K562 (cell line): ENCODE measurements at regions not wholly inside any gene's neighbourhood (a gene's known extent, or its start where the extent isn't known, plus 50 kb on each side); places are given as distances from the start of the nearest gene placed in this dataset.

Experiments used
- ARNT ChIP-seq, 2 experiments: fragments of 450-650 bp; IDR thresholded peaks; 2 replicates each; pipeline ENCODE4 v1.6.1; 2016; ENCODE audit warnings: mild to moderate bottlenecking in 1 of 2
- ATF1 ChIP-seq, 2 experiments: fragments of 450-650 bp in 1 of 2; IDR thresholded peaks; 2 replicates each; pipeline ENCODE4 v1.6.1; 2016; ENCODE audit warnings: missing compliant biosample characterization in 1 of 2, missing genetic modification characterization in 1 of 2
- CBX1 ChIP-seq: sonication (generic); IDR thresholded peaks from 2 replicates; pipeline ENCODE4 v1.6.1; 2016; ENCODE audit warnings: antibody characterized with exemption, low read depth, mild to moderate bottlenecking
- HDAC2 ChIP-seq: fragments of 450-650 bp; IDR thresholded peaks from 2 replicates; pipeline ENCODE4 v1.6.1; 2016; ENCODE audit warnings: mild to moderate bottlenecking
- KAT2B ChIP-seq: IDR thresholded peaks from one replicate; pipeline ENCODE4 v1.6.1; 2012; ENCODE audit warnings: low read depth, mild to moderate bottlenecking, control low read depth, inconsistent platforms, low read length, moderate library complexity
- MCM7 ChIP-seq, 2 experiments: fragments of 450-650 bp; IDR thresholded peaks; 2 replicates each; pipeline ENCODE4 v1.6.1; 2016 to 2018
- NR2C2 ChIP-seq, 2 experiments: fragments of 200-800 bp in 1 of 2; sonication (Bioruptor generic) in 1 of 2; sonication (generic) in 1 of 2; formaldehyde crosslinking in 1 of 2; IDR thresholded peaks; 2 replicates each; pipeline versions ENCODE4 v1.6.1 to v1.8.0; 2016 to 2022; ENCODE audit warnings: mild to moderate bottlenecking in 1 of 2, missing compliant biosample characterization in 1 of 2, missing genetic modification characterization in 1 of 2, missing genetic modification reagents in 1 of 2
- POLR2G ChIP-seq: fragments of 200-400 bp; formaldehyde crosslinking; IDR thresholded peaks from 2 replicates; pipeline ENCODE4 v1.6.1; 2017; ENCODE audit warnings: low read depth, mild to moderate bottlenecking, antibody characterized with exemption, low read length, moderate library complexity
- POU5F1 ChIP-seq: fragments of 150-350 bp; IDR thresholded peaks from 2 replicates; pipeline ENCODE4 v1.6.1; 2014; ENCODE audit warnings: borderline replicate concordance, low read length, low read depth, mild to moderate bottlenecking; ENCODE audit not compliant: partially characterized antibody
- PTRF ChIP-seq: fragments of 450-650 bp; IDR thresholded peaks from 2 replicates; pipeline ENCODE4 v1.6.1; 2016; ENCODE audit warnings: mild to moderate bottlenecking, missing genetic modification characterization, missing compliant biosample characterization
- RUNX1 ChIP-seq: sonication (generic); IDR thresholded peaks from 2 replicates; pipeline ENCODE4 v1.6.1; 2016; ENCODE audit warnings: antibody characterized with exemption, low read depth
- SIN3B ChIP-seq: fragments of 450-650 bp; IDR thresholded peaks from 2 replicates; pipeline ENCODE4 v1.6.1; 2017; ENCODE audit warnings: low read depth, mild to moderate bottlenecking, moderate library complexity
- SMARCE1 ChIP-seq: fragments of 450-650 bp; IDR thresholded peaks from 2 replicates; pipeline ENCODE4 v1.7.1; 2016; ENCODE audit warnings: mild to moderate bottlenecking
- SRSF1 ChIP-seq: fragments of 200-400 bp; formaldehyde crosslinking; IDR thresholded peaks from 2 replicates; pipeline ENCODE4 v1.6.1; 2017; ENCODE audit warnings: mild to moderate bottlenecking, low read depth, low read length, moderate library complexity
- SRSF3 ChIP-seq: fragments of 200-400 bp; formaldehyde crosslinking; IDR thresholded peaks from 2 replicates; pipeline ENCODE4 v1.6.1; 2016; ENCODE audit warnings: mild to moderate bottlenecking, low read length, moderate library complexity; ENCODE audit not compliant: insufficient read depth
- TCF15 ChIP-seq: fragments of 250-450 bp; sonication (Bioruptor Pico); IDR thresholded peaks from 2 replicates; pipeline ENCODE4 v1.8.0; 2022; ENCODE audit warnings: moderate library complexity, mild to moderate bottlenecking, inconsistent platforms
- ZBTB1 ChIP-seq: sonication (generic); formaldehyde crosslinking; IDR thresholded peaks from 2 replicates; pipeline ENCODE4 v1.8.1; 2023; ENCODE audit warnings: missing genetic modification reagents, low read depth, mild to moderate bottlenecking, borderline replicate concordance
- ZEB2 ChIP-seq: fragments of 450-650 bp; IDR thresholded peaks from 2 replicates; pipeline ENCODE4 v1.6.1; 2016
- ZNF431 ChIP-seq: sonication (generic); formaldehyde crosslinking; IDR thresholded peaks from 2 replicates; pipeline ENCODE4 v1.8.0; 2022; ENCODE audit warnings: mild to moderate bottlenecking, missing genetic modification reagents
- TF ChIP-seq, protein P1 (sequence below): fragments of 450-650 bp; IDR thresholded peaks from 2 replicates; pipeline ENCODE4 v1.6.1; 2016; ENCODE audit warnings: low read depth, mild to moderate bottlenecking, moderate library complexity
- TF ChIP-seq, protein P2 (sequence below): sonication (generic); formaldehyde crosslinking; IDR thresholded peaks from 2 replicates; pipeline ENCODE4 v1.9.0; 2022; ENCODE audit warnings: mild to moderate bottlenecking, missing genetic modification reagents
- TF ChIP-seq, protein P3 (sequence below): fragments of 200-400 bp; formaldehyde crosslinking; IDR thresholded peaks from 2 replicates; pipeline ENCODE4 v1.6.1; 2017; ENCODE audit warnings: mild to moderate bottlenecking, low read depth, low read length, moderate library complexity

GRCh38 chr7:29748286-29749099 is 57.8 kb upstream of the WIPF3 start (continued):
- TF ChIP-seq SRSF1 (no peak), ATF1 (CRISPR knock-in tag; IDR thresholded peaks at IDR 0.05) (no peak), ATF1 (tag; IDR thresholded peaks at IDR 0.05) (no peak), RUNX1 (no peak), SRSF3 (no peak), MCM7 (IDR thresholded peaks at IDR 0.05) (peak in 1 of 2 experiments; percentile 53; a peak in 1 of 4 replicates), SIN3B (no peak), KAT2B (no peak), ARNT (IDR thresholded peaks at IDR 0.05) (0 out of 4 replicates have a peak, but pooled peaks of 1 of the 2 experiments have one; percentile 46), POLR2G (no peak), CBX1 (no peak), ZBTB1 (CRISPR knock-in tag) (no peak), TCF15 (no peak), POU5F1 (no peak), ZNF431 (no peak), HDAC2 (peak; percentile 65; the same call in 1 of the 2 replicates), PTRF (tag) (no peak), ZEB2 (no peak), NR2C2 (CRISPR knock-in tag; IDR thresholded peaks at IDR 0.05) (no peak), NR2C2 (tag; IDR thresholded peaks at IDR 0.05) (no peak), SMARCE1 (no peak)
- TF ChIP-seq, protein P1, sequence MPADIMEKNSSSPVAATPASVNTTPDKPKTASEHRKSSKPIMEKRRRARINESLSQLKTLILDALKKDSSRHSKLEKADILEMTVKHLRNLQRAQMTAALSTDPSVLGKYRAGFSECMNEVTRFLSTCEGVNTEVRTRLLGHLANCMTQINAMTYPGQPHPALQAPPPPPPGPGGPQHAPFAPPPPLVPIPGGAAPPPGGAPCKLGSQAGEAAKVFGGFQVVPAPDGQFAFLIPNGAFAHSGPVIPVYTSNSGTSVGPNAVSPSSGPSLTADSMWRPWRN: no peak
- TF ChIP-seq, protein P2, sequence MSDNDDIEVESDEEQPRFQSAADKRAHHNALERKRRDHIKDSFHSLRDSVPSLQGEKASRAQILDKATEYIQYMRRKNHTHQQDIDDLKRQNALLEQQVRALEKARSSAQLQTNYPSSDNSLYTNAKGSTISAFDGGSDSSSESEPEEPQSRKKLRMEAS: no peak
- TF ChIP-seq, protein P3, sequence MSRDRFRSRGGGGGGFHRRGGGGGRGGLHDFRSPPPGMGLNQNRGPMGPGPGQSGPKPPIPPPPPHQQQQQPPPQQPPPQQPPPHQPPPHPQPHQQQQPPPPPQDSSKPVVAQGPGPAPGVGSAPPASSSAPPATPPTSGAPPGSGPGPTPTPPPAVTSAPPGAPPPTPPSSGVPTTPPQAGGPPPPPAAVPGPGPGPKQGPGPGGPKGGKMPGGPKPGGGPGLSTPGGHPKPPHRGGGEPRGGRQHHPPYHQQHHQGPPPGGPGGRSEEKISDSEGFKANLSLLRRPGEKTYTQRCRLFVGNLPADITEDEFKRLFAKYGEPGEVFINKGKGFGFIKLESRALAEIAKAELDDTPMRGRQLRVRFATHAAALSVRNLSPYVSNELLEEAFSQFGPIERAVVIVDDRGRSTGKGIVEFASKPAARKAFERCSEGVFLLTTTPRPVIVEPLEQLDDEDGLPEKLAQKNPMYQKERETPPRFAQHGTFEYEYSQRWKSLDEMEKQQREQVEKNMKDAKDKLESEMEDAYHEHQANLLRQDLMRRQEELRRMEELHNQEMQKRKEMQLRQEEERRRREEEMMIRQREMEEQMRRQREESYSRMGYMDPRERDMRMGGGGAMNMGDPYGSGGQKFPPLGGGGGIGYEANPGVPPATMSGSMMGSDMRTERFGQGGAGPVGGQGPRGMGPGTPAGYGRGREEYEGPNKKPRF: no peak
